HepG2 (cell line): ENCODE measurements at regions not wholly inside any gene's neighbourhood (a gene's known extent, or its start where the extent isn't known, plus 50 kb on each side); places are given as distances from the start of the nearest gene placed in this dataset.

Experiments used
- ATAC-seq: fragments of 200-7000 bp; cut with Tn5 transposase; 3 replicates; pipeline ENCODE4 v1.9.1; 2020; ENCODE audit warnings: mild to moderate bottlenecking, moderate library complexity
- BruUV-seq: library from RNA; stranded (reverse); fragments of 400-500 nt; replicated peaks from 2 replicates; lab custom pipeline; 2021; lab: Mats Ljungman, UMichigan
- CTCF ChIA-PET: fragments of 300-600 bp; formaldehyde crosslinking; extraction: SDS; loops from one replicate; lab custom pipeline; 2021; ENCODE audit warnings: low total read pairs, inconsistent platforms, low intra/inter-chr PET ratio; lab: Yijun Ruan, JAX
- POLR2A ChIA-PET: fragments of 350-600 bp; sonication (Branson Sonifier 250); formaldehyde crosslinking; loops from one replicate; lab custom pipeline; 2020; ENCODE audit warnings: antibody characterized with exemption, inconsistent platforms; lab: Yijun Ruan, JAX
- DNase-seq: peaks from one replicate; pipeline ENCODE4 v3.0.0-alpha.2; 2015; ENCODE audit warnings: low spot score
- FAIRE-seq: peaks from 3 replicates; lab custom pipeline; 2011; peaks lifted over from hg19 to GRCh38; lab: Jason Lieb, UNC
- H2AFZ ChIP-seq: one replicate; pipeline ENCODE4 v1.6.1; 2011; ENCODE audit warnings: low read length, inconsistent platforms
- H3K27ac ChIP-seq: fragments of 300-600 bp; 3 replicates; pipeline ENCODE4 v1.8.0; 2011; ENCODE audit warnings: mixed run types, mild to moderate bottlenecking, mixed read lengths, low read length, inconsistent platforms; ENCODE audit not compliant: insufficient read depth; ENCODE audit errors: extremely low read length
- H3K27me3 ChIP-seq, 2 experiments: fragments of 200-600 bp in 1 of 2; 2 replicates in 1 of 2; 3 replicates in 1 of 2; pipeline versions ENCODE4 v1.6.0 to v1.8.0; 2011; ENCODE audit warnings: low read length in 2 of 2, mild to moderate bottlenecking in 2 of 2, moderate library complexity in 2 of 2, inconsistent platforms in 1 of 2; ENCODE audit not compliant: insufficient read depth in 2 of 2, control insufficient read depth in 1 of 2
- H3K36me3 ChIP-seq, 2 experiments: fragments of 200-600 bp in 1 of 2; replicated peaks in 1 of 2; 2 replicates in 1 of 2; 3 replicates in 1 of 2; pipeline versions ENCODE4 v1.5.1 to v1.8.0; 2011; ENCODE audit warnings: low read length in 2 of 2, inconsistent platforms in 1 of 2; ENCODE audit not compliant: insufficient read depth in 2 of 2, control insufficient read depth in 1 of 2
- H3K4me1 ChIP-seq: 2 replicates; pipeline ENCODE4 v1.5.1; 2012; ENCODE audit warnings: low read length, inconsistent platforms; ENCODE audit not compliant: insufficient read depth
- H3K4me2 ChIP-seq: 2 replicates; pipeline ENCODE4 v1.6.0; 2011; ENCODE audit warnings: low read depth, low read length, inconsistent platforms
- H3K4me3 ChIP-seq, 3 experiments: fragments of 200-600 bp in 1 of 3; sonication (generic), shearing (Covaris generic) in 1 of 3; replicated peaks in 1 of 3; 2 replicates each; pipeline ENCODE4 v1.5.1; 2011 to 2016; ENCODE audit warnings: low read length in 3 of 3, inconsistent platforms in 2 of 3, low read depth in 2 of 3, mild to moderate bottlenecking in 2 of 3, control low read depth in 1 of 3, mixed read lengths in 1 of 3; ENCODE audit not compliant: insufficient read depth in 1 of 3
- H3K79me2 ChIP-seq: one replicate; pipeline ENCODE4 v1.6.1; 2011; ENCODE audit warnings: low read length, inconsistent platforms; ENCODE audit not compliant: insufficient read depth
- H3K9ac ChIP-seq: 2 replicates; pipeline ENCODE4 v1.6.0; 2011; ENCODE audit warnings: mild to moderate bottlenecking, low read depth, low read length, inconsistent platforms; ENCODE audit not compliant: insufficient read depth
- H3K9me3 ChIP-seq: 2 replicates; pipeline ENCODE4 v1.5.1; 2012; ENCODE audit warnings: mild to moderate bottlenecking, low read length
- H4K20me1 ChIP-seq: 2 replicates; pipeline ENCODE4 v1.6.0; 2011; ENCODE audit warnings: inconsistent platforms, mild to moderate bottlenecking, low read length, moderate library complexity; ENCODE audit not compliant: insufficient read depth
- EZH2 ChIP-seq: conservative IDR thresholded peaks from 2 replicates; pipeline ENCODE4 v1.6.1; 2012; ENCODE audit warnings: mild to moderate bottlenecking, low read depth, low read length, moderate library complexity
- HNRNPL ChIP-seq: fragments of 200-400 bp; formaldehyde crosslinking; IDR thresholded peaks from 2 replicates; pipeline ENCODE4 v1.6.1; 2017; ENCODE audit warnings: mild to moderate bottlenecking, low read depth, low read length
- KDM1A ChIP-seq: IDR thresholded peaks from 2 replicates; pipeline ENCODE4 v1.6.1; 2016; ENCODE audit warnings: missing compliant biosample characterization
- KLF13 ChIP-seq: sonication (generic); formaldehyde crosslinking; IDR thresholded peaks from 2 replicates; pipeline ENCODE4 v1.4.0; 2020; ENCODE audit warnings: mild to moderate bottlenecking, missing genetic modification reagents
- KMT2B ChIP-seq: IDR thresholded peaks from 2 replicates; pipeline ENCODE4 v1.6.1; 2016; ENCODE audit warnings: missing genetic modification reagents, missing compliant biosample characterization
- NR1H2 ChIP-seq: sonication (generic); formaldehyde crosslinking; IDR thresholded peaks from 2 replicates; pipeline ENCODE4 v1.8.1; 2022; ENCODE audit warnings: low read depth, missing genetic modification reagents, borderline replicate concordance
- RBM39 ChIP-seq: fragments of 200-400 bp; formaldehyde crosslinking; IDR thresholded peaks from one replicate; pipeline ENCODE4 v1.6.1; 2018; ENCODE audit warnings: antibody characterized with exemption, mild to moderate bottlenecking, low read depth, low read length; ENCODE audit not compliant: poor library complexity, severe bottlenecking
- SRSF4 ChIP-seq: fragments of 200-400 bp; formaldehyde crosslinking; IDR thresholded peaks from one replicate; pipeline ENCODE4 v1.6.1; 2018; ENCODE audit warnings: mild to moderate bottlenecking, low read depth, low read length, moderate library complexity; ENCODE audit not compliant: poor library complexity, severe bottlenecking
- YY1 ChIP-seq: IDR thresholded peaks from 2 replicates; pipeline ENCODE4 v1.6.1; 2011; ENCODE audit warnings: low read length, low read depth, moderate library complexity, mild to moderate bottlenecking; ENCODE audit not compliant: insufficient read depth, insufficient replicate concordance
- ZNF124 ChIP-seq: sonication (generic); formaldehyde crosslinking; IDR thresholded peaks from 2 replicates; pipeline ENCODE4 v1.4.0; 2020; ENCODE audit warnings: missing genetic modification reagents
- ZNF24 ChIP-seq: fragments of 450-650 bp; IDR thresholded peaks from 2 replicates; pipeline ENCODE4 v1.6.1; 2017; ENCODE audit warnings: antibody characterized with exemption, mild to moderate bottlenecking
- ZNF263 ChIP-seq: sonication (generic); formaldehyde crosslinking; IDR thresholded peaks from 2 replicates; pipeline ENCODE4 v1.4.0; 2020; ENCODE audit warnings: missing genetic modification reagents
- ZNF274 ChIP-seq: sonication (generic); formaldehyde crosslinking; IDR thresholded peaks from 2 replicates; pipeline ENCODE4 v1.5.1; 2020; ENCODE audit warnings: mild to moderate bottlenecking, missing genetic modification reagents
- ZNF558 ChIP-seq: sonication (generic); formaldehyde crosslinking; IDR thresholded peaks from 2 replicates; pipeline ENCODE4 v1.9.0; 2022; ENCODE audit warnings: mild to moderate bottlenecking, missing genetic modification reagents, borderline replicate concordance
- ZNF615 ChIP-seq: sonication (generic); formaldehyde crosslinking; IDR thresholded peaks from 2 replicates; pipeline ENCODE4 v1.5.0; 2020; ENCODE audit warnings: mild to moderate bottlenecking, missing genetic modification reagents, borderline replicate concordance
- WGBS: methylation state at CpG from one replicate; pipeline ENCODE4 v1.1.6; 2017; ENCODE audit warnings: low lambda C conversion rate; 5-methylcytosine and 5-hydroxymethylcytosine counted together
- in situ Hi-C: cut with HindIII; loops from 2 replicates; pipeline ENCODE4 v1.10.0; 2017; ENCODE audit warnings: low pct_unique_long_range_greater_than_20kb; ENCODE audit not compliant: extremely low pct_ligation_motif_present
- intact Hi-C: fragments of 100-400 bp; cut with micrococcal nuclease; formaldehyde crosslinking; loops from one replicate; pipeline ENCODE4 v1.10.0; 2022; ENCODE audit not compliant: unreplicated experiment
- TF ChIP-seq, protein P1 (sequence below): sonication (generic); formaldehyde crosslinking; IDR thresholded peaks from 2 replicates; pipeline ENCODE4 v1.8.1; 2023; ENCODE audit warnings: missing genetic modification reagents, mild to moderate bottlenecking, borderline replicate concordance
- TF ChIP-seq, protein P2 (sequence below): IDR thresholded peaks from 2 replicates; pipeline ENCODE4 v1.6.1; 2016; ENCODE audit warnings: missing biosample characterization, missing genetic modification reagents, low read depth
- TF ChIP-seq, protein P3 (sequence below): sonication (generic); formaldehyde crosslinking; IDR thresholded peaks from 2 replicates; pipeline ENCODE4 v1.9.0; 2021; ENCODE audit warnings: missing genetic modification reagents, mild to moderate bottlenecking, borderline replicate concordance
- TF ChIP-seq, protein P4 (sequence below): sonication (generic); formaldehyde crosslinking; IDR thresholded peaks from 2 replicates; pipeline ENCODE4 v1.4.0; 2020; ENCODE audit warnings: missing genetic modification reagents, mild to moderate bottlenecking, borderline replicate concordance

DNA sequence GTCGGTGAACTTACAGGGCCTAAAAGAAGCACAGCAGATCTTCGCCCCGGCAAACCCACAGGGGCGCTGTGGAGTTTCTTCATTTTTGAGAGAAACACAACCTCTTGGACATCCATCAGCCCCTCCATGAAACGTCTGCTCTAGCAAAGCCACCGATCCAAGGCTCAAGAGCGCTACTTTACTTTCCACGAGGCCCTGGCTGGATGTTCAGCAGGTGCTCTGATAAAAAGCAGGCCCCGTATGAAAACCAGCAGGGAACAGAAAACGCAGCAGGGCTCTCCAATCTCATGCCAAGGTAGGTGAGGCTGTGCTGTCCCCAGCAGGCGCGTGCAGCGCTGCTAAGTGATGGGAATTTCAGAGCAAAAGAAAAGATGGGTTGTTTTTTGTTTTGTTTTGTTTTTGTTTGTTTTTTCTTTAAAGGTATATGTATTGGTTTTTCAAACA lies 86.7 kb downstream of the IRS2 start:
- no peaks in the 10 kb centered on the region for H3K79me2 ChIP-seq
- H3K27ac ChIP-seq: no peak overlapping the region
- no peak overlapping the region for H2AFZ ChIP-seq
- FAIRE-seq (no peak), DNase-seq (no peak), ATAC-seq (no peak)
- no peak overlapping the region for H3K4me2 ChIP-seq
- no peaks in the 10 kb centered on the region for H3K36me3 ChIP-seq
- H3K9me3 ChIP-seq: no peaks in the 10 kb centered on the region
- H3K27me3 ChIP-seq: no peaks in the 10 kb centered on the region
- intact Hi-C loops: no loop called here
- 66% methylated on average over 13 of the region's 13 CpGs for WGBS
- H3K9ac ChIP-seq: no peak overlapping the region
- H4K20me1 ChIP-seq: no peaks in the 10 kb centered on the region
- H3K4me3 ChIP-seq: no peak overlapping the region
- no TSS peak for BruUV-seq
- H3K4me1 ChIP-seq: no peaks in the 10 kb centered on the region
- in situ Hi-C loops: no loop called here
- TF ChIP-seq, protein P1, sequence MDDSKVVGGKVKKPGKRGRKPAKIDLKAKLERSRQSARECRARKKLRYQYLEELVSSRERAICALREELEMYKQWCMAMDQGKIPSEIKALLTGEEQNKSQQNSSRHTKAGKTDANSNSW (CRISPR knock-in tag): no peak
- TF ChIP-seq RBM39 (no peak), HNRNPL (no peak), ZNF615 (CRISPR knock-in tag) (no peak), KDM1A (CRISPR knock-in tag) (no peak), KLF13 (no peak), EZH2 (no peak), ZNF558 (no peak), ZNF263 (CRISPR knock-in tag) (no peak), ZNF124 (CRISPR knock-in tag) (no peak), NR1H2 (CRISPR knock-in tag) (no peak), SRSF4 (no peak), ZNF24 (no peak), ZNF274 (CRISPR knock-in tag) (no peak), YY1 (no peak), KMT2B (no peak)
- TF ChIP-seq, protein P2, sequence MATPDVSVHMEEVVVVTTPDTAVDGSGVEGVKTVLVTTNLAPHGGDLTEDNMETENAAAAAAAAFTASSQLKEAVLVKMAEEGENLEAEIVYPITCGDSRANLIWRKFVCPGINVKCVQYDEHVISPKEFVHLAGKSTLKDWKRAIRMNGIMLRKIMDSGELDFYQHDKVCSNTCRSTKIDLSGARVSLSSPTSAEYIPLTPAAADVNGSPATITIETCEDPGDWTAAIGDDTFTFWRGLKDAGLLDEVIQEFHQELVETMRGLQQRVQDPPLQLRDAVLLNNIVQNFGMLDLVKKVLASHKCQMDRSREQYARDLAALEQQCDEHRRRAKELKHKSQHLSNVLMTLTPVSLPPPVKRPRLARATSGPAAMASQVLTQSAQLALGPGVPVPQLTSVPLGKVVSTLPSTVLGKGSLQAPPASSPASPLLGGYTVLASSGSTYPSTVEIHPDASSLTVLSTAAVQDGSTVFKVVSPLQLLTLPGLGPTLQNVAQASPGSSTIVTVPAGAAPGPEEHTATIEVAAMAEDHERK: no peak
- TF ChIP-seq, protein P3, sequence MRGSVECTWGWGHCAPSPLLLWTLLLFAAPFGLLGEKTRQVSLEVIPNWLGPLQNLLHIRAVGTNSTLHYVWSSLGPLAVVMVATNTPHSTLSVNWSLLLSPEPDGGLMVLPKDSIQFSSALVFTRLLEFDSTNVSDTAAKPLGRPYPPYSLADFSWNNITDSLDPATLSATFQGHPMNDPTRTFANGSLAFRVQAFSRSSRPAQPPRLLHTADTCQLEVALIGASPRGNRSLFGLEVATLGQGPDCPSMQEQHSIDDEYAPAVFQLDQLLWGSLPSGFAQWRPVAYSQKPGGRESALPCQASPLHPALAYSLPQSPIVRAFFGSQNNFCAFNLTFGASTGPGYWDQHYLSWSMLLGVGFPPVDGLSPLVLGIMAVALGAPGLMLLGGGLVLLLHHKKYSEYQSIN (CRISPR knock-in tag): no peak
- TF ChIP-seq, protein P4, sequence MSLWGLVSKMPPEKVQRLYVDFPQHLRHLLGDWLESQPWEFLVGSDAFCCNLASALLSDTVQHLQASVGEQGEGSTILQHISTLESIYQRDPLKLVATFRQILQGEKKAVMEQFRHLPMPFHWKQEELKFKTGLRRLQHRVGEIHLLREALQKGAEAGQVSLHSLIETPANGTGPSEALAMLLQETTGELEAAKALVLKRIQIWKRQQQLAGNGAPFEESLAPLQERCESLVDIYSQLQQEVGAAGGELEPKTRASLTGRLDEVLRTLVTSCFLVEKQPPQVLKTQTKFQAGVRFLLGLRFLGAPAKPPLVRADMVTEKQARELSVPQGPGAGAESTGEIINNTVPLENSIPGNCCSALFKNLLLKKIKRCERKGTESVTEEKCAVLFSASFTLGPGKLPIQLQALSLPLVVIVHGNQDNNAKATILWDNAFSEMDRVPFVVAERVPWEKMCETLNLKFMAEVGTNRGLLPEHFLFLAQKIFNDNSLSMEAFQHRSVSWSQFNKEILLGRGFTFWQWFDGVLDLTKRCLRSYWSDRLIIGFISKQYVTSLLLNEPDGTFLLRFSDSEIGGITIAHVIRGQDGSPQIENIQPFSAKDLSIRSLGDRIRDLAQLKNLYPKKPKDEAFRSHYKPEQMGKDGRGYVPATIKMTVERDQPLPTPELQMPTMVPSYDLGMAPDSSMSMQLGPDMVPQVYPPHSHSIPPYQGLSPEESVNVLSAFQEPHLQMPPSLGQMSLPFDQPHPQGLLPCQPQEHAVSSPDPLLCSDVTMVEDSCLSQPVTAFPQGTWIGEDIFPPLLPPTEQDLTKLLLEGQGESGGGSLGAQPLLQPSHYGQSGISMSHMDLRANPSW: no peak
- CTCF ChIA-PET: no interaction called here
- POLR2A ChIA-PET: no interaction called here
